ENCODE measurements at regions not wholly inside any gene's neighbourhood (a gene's known extent, or its start where the extent isn't known, plus 50 kb on each side); places are given as distances from the start of the nearest gene placed in this dataset.
"Not testable (repeated sequence)": the region's sequence is repeated elsewhere in the genome, so short reads cannot be mapped to it uniquely, and the experiment has no call there.

- Mint-ChIP-seq H3K36me3 (ENCODE audit: low read depth) (peaks cover 13% of the 10 kb centered on the region), H3K27me3 (ENCODE audit: insufficient read depth) (no peaks in the 10 kb centered on the region), H3K4me3 (no peak overlapping the region), H3K27ac (no peak overlapping the region), H3K9me3 (no peaks in the 10 kb centered on the region), H3K4me1 (peaks cover 14% of the 10 kb centered on the region)
- WGBS, 2 experiments (ENCODE audit: insufficient coverage in 1 of 2, insufficient read length in 1 of 2), result 76% methylated on average over 3 of the region's 3 CpGs; no CpG with 5 or more reads in 1 of the 2 experiments
- no peak for DNase-seq
- TF ChIP-seq CTCF (conservative IDR thresholded peaks at IDR 0.05), result peak; percentile 67
- Histone ChIP-seq H3K36me3 (ENCODE audit: control insufficient read depth, insufficient read depth, low read length) (no peaks in the 10 kb centered on the region), H3K4me3 (ENCODE audit: low read length) (no peak overlapping the region), H3K4me1 (ENCODE audit: control insufficient read depth, insufficient read depth, low read length) (peaks cover 4% of the 10 kb centered on the region), H3K27ac (ENCODE audit: low read depth, low read length) (no peak overlapping the region), H3K9ac (ENCODE audit: extremely low read depth, low read length, poor library complexity, severe bottlenecking) (no peak overlapping the region), H3K27me3 (ENCODE audit: control insufficient read depth, insufficient read depth, low read length, poor library complexity, severe bottlenecking) (no peaks in the 10 kb centered on the region), H3K9me3 (ENCODE audit: control insufficient read depth, low read length) (no peaks in the 10 kb centered on the region)
Measured at GRCh38 chrX:138847930-138848329, 136.4 kb upstream of the FGF13 start.

- H3K36me3 ChIP-seq (ENCODE audit: control insufficient read depth, insufficient read depth, low read length), result no peaks in the 10 kb centered on the region
- H3K4me3 ChIP-seq (ENCODE audit: low read length), result no peak overlapping the region
- Mint-ChIP-seq H3K27ac (no peak overlapping the region), H3K4me3 (no peak overlapping the region), H3K9me3 (no peaks in the 10 kb centered on the region), H3K27me3 (ENCODE audit: insufficient read depth) (no peaks in the 10 kb centered on the region), H3K4me1 (peaks cover 14% of the 10 kb centered on the region), H3K36me3 (ENCODE audit: low read depth) (peaks cover 6% of the 10 kb centered on the region)
- H3K27ac ChIP-seq (ENCODE audit: low read depth, low read length), result no peak overlapping the region
- H3K27me3 ChIP-seq (ENCODE audit: control insufficient read depth, insufficient read depth, low read length, poor library complexity, severe bottlenecking), result no peaks in the 10 kb centered on the region
- H3K9ac ChIP-seq (ENCODE audit: extremely low read depth, low read length, poor library complexity, severe bottlenecking), result no peak overlapping the region
- no peak for DNase-seq
- no peaks in the 10 kb centered on the region for H3K9me3 ChIP-seq (ENCODE audit: control insufficient read depth, low read length)
- WGBS, 2 experiments (ENCODE audit: insufficient coverage in 1 of 2, insufficient read length in 1 of 2), result 84% methylated on average over 3 of the region's 3 CpGs; no CpG with 5 or more reads in 1 of the 2 experiments
- TF ChIP-seq CTCF (conservative IDR thresholded peaks at IDR 0.05), result no peak
- H3K4me1 ChIP-seq (ENCODE audit: control insufficient read depth, insufficient read depth, low read length), result peaks cover 4% of the 10 kb centered on the region
Measured at GRCh38 chrX:138845786-138846185, 134.3 kb upstream of the FGF13 start.

GRCh38 chrX:138807400-138807799, 95.9 kb upstream of the FGF13 start:
- WGBS, 2 experiments (ENCODE audit: insufficient coverage in 1 of 2, insufficient read length in 1 of 2), result 83% methylated on average over 1 of the region's 1 CpG; no CpG with 5 or more reads in 1 of the 2 experiments
- H3K36me3 ChIP-seq (ENCODE audit: control insufficient read depth, insufficient read depth, low read length); H3K4me1 Mint-ChIP-seq; H3K4me3 ChIP-seq (ENCODE audit: low read length); H3K9me3 ChIP-seq (ENCODE audit: control insufficient read depth, low read length); H3K27me3 ChIP-seq (ENCODE audit: control insufficient read depth, insufficient read depth, low read length, poor library complexity, severe bottlenecking); DNase-seq; H3K27ac Mint-ChIP-seq; H3K4me1 ChIP-seq (ENCODE audit: control insufficient read depth, insufficient read depth, low read length); H3K27ac ChIP-seq (ENCODE audit: low read depth, low read length); H3K9ac ChIP-seq (ENCODE audit: extremely low read depth, low read length, poor library complexity, severe bottlenecking); H3K27me3 Mint-ChIP-seq (ENCODE audit: insufficient read depth); H3K4me3 Mint-ChIP-seq: not testable (repeated sequence)
- Mint-ChIP-seq H3K9me3 (peaks cover 32% of the 10 kb centered on the region), H3K36me3 (ENCODE audit: low read depth) (peaks cover 21% of the 10 kb centered on the region)

- WGBS, 2 experiments (ENCODE audit: insufficient coverage in 1 of 2, insufficient read length in 1 of 2), result 100% methylated on average over 1 of the region's 1 CpG; no CpG with 5 or more reads in 1 of the 2 experiments
- Histone ChIP-seq H3K4me1 (ENCODE audit: control insufficient read depth, insufficient read depth, low read length) (no peaks in the 10 kb centered on the region), H3K4me3 (ENCODE audit: low read length) (no peak overlapping the region), H3K27ac (ENCODE audit: low read depth, low read length) (no peak overlapping the region), H3K36me3 (ENCODE audit: control insufficient read depth, insufficient read depth, low read length) (no peaks in the 10 kb centered on the region), H3K9ac (ENCODE audit: extremely low read depth, low read length, poor library complexity, severe bottlenecking) (no peak overlapping the region), H3K27me3 (ENCODE audit: control insufficient read depth, insufficient read depth, low read length, poor library complexity, severe bottlenecking) (no peaks in the 10 kb centered on the region), H3K9me3 (ENCODE audit: control insufficient read depth, low read length) (no peaks in the 10 kb centered on the region)
- H3K27ac Mint-ChIP-seq, result no peak overlapping the region
- peaks cover 2% of the 10 kb centered on the region for H3K4me1 Mint-ChIP-seq
- no peaks in the 10 kb centered on the region for H3K36me3 Mint-ChIP-seq (ENCODE audit: low read depth)
- no peak for DNase-seq
- TF ChIP-seq CTCF (conservative IDR thresholded peaks at IDR 0.05), result no peak
- peaks cover 11% of the 10 kb centered on the region for H3K9me3 Mint-ChIP-seq
- H3K4me3 Mint-ChIP-seq, result no peak overlapping the region
- H3K27me3 Mint-ChIP-seq (ENCODE audit: insufficient read depth), result no peaks in the 10 kb centered on the region
Measured at GRCh38 chrX:138794246-138794645, 82.7 kb upstream of the FGF13 start.

Data from endodermal cell (in vitro differentiated cells).